ENCODE measurements at regions not wholly inside any gene's neighbourhood (a gene's known extent, or its start where the extent isn't known, plus 50 kb on each side); places are given as distances from the start of the nearest gene placed in this dataset.

- no peak for FAIRE-seq
Measured at GRCh38 chr2:236843161-236843968, 242.3 kb upstream of the COPS8 start.

More at GRCh38 chr2:236843161-236843968, 242.3 kb upstream of the COPS8 start:
- ChIA-PET CTCF (ENCODE audit: partially characterized antibody) (interaction anchor here (0.5 kb wide), 1 partner anchor 23 kb away, joined by 4 read pairs; no protein-coding TSS in a partner anchor), POLR2A (ENCODE audit: partially characterized antibody) (no interaction called here)
- Histone ChIP-seq H3K4me2 (ENCODE audit: insufficient read depth in 1 of 2, low read depth in 2 of 2, low read length in 2 of 2) (no peak overlapping the region), H4K5ac (ENCODE audit: insufficient read length, low read depth, low read length) (no peak overlapping the region), H2AFZ (ENCODE audit: low read length) (no peak overlapping the region), H3K56ac (replicated peaks; ENCODE audit: insufficient read length, low read depth, low read length) (no peak overlapping the region), H3K27ac (ENCODE audit: low read depth, low read length) (no peak overlapping the region), H3K4me3 (ENCODE audit: extremely low read depth in 1 of 4, insufficient read depth in 2 of 4, low read depth in 3 of 4, low read length in 4 of 4) (no peak overlapping the region), H2BK15ac (ENCODE audit: low read length) (no peak overlapping the region), H3K4me1 (replicated peaks in 1 of 4; ENCODE audit: control insufficient read depth in 3 of 4, insufficient read depth in 4 of 4, low read length in 3 of 4) (peaks cover 8 to 16% (median 13%) of the 10 kb centered on the region in 4 experiments), H3K27me3 (replicated peaks in 1 of 4; ENCODE audit: control insufficient read depth in 3 of 4, extremely low read depth in 1 of 4, insufficient read depth in 3 of 4, low read length in 3 of 4) (peaks cover 0 to under 1% (median 0%) of the 10 kb centered on the region in 4 experiments; a peak in 1 of 7 replicates), H3K4ac (replicated peaks; ENCODE audit: insufficient read length, low read depth, low read length) (no peak overlapping the region), H3K79me2 (ENCODE audit: control insufficient read depth in 1 of 2, insufficient read depth in 2 of 2, low read length in 2 of 2) (no peaks in the 10 kb centered on the region), H3K23ac (ENCODE audit: insufficient read length) (no peak overlapping the region), H3K79me1 (ENCODE audit: low read depth, low read length) (no peaks in the 10 kb centered on the region), H3K14ac (ENCODE audit: insufficient read length) (no peak overlapping the region), H2BK120ac (replicated peaks; ENCODE audit: low read depth, low read length) (no peak overlapping the region), H2BK5ac (ENCODE audit: low read depth, low read length) (no peak overlapping the region), H3K18ac (ENCODE audit: extremely low read depth, low read length) (peak overlapping the region; percentile 24; the same call in 1 of the 2 replicates), H4K91ac (replicated peaks; ENCODE audit: insufficient read length, low read length) (peak overlapping the region; percentile 2), H4K8ac (ENCODE audit: extremely low read depth, insufficient read depth, low read length) (no peak overlapping the region; the same call in 1 of the 2 replicates), H3K36me3 (ENCODE audit: control insufficient read depth in 2 of 4, insufficient read depth in 4 of 4, low read length in 3 of 4) (no peaks in the 10 kb centered on the region), H2BK12ac (ENCODE audit: low read depth, low read length) (no peak overlapping the region), H4K20me1 (replicated peaks in 1 of 2; ENCODE audit: control insufficient read depth in 1 of 2, insufficient read depth in 2 of 2, low read length in 2 of 2) (no peaks in the 10 kb centered on the region), H2BK20ac (ENCODE audit: low read length) (no peak overlapping the region), H3K23me2 (ENCODE audit: low read depth, low read length) (no peaks in the 10 kb centered on the region), H3K9me3 (ENCODE audit: insufficient read depth in 2 of 2, low read depth in 1 of 2, low read length in 1 of 2) (peaks cover 10 to 20% of the 10 kb centered on the region in 2 experiments), H2AK5ac (ENCODE audit: low read depth, low read length) (no peak overlapping the region), H3K9ac (replicated peaks in 1 of 4; ENCODE audit: extremely low read depth in 1 of 4, low read depth in 3 of 4, low read length in 3 of 4) (no peak overlapping the region)
- WGBS, 2 experiments (ENCODE audit: extremely low coverage in 1 of 2, insufficient coverage in 1 of 2, insufficient read length in 1 of 2, insufficient replicate concordance in 2 of 2, low coverage in 1 of 2, low lambda C conversion rate in 2 of 2, missing lambda C conversion rate in 1 of 2): 92% methylated on average over 11 of the region's 11 CpGs; no CpG with 5 or more reads in 1 of the 2 experiments
- DNase-seq (ENCODE audit: low read depth in 1 of 2, low spot score in 2 of 2): no peak

Data from H1 (cell line).